Renal pelvis (tissue), 1 donor: ENCODE measurements at regions not wholly inside any gene's neighbourhood (a gene's known extent, or its start where the extent isn't known, plus 50 kb on each side); places are given as distances from the start of the nearest gene placed in this dataset.

ENCODE experiments used
- DNase-seq: peaks from one replicate; pipeline ENCODE4 v3.0.0-alpha.2; 2013

DNA sequence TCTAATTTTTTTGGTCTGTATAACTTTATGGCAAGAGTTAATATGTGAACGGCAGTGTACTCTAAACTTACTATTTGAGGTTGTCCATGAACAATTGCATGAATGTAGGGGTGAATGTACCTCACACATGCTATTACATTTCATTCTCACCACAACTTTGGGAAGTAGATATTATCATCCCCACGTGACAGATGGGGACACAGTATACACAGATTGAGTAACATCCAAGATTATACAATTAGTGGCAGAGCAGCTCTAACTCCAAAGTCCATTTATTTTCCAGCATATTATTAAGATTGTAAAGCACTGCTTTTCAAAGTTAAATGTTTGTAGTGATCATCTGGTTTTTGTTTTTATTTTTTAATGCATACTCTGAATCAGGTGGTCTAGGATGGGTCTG, 622.1 kb upstream of the ZEB2 start:
- DNase-seq, result no peak

DNA sequence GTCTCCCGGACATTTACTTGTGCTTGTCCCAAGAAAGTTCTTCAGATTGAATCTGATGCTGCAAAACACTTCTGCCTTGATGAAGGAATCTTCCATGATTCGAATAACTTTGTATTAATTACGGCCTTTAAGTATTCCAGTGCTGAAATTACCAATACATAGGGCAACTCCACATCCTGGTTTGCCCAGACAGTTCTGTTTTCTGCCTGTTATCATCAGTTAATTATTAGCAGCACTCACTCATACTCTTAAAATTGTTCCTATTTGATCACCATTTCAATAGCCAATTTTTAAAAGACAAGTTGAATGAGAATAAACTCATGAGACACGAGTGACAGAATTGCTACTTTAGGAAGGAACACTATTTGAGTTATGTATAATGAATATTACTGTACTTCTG, 620.7 kb upstream of the ZEB2 start:
- DNase-seq, result no peak

DNA sequence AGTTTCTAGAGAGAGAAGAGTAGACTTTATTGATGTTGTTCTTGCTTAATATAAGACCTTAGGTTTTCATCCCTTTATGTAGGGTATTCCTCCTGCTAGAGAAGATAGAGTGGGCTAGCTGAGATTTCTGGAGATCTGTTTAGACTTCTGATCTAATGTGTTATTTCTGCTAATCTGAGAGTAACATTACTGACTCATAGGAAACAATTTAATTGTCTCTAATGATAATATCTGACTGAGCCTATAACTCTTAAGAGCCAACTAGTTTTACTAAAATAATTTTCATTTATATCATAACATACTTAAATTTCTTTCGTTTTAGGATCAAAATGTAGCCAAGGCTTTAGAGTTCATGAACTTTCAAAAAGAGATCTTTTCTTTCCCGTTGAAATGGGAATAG, 618.7 kb upstream of the ZEB2 start:
- no peak for DNase-seq

DNA sequence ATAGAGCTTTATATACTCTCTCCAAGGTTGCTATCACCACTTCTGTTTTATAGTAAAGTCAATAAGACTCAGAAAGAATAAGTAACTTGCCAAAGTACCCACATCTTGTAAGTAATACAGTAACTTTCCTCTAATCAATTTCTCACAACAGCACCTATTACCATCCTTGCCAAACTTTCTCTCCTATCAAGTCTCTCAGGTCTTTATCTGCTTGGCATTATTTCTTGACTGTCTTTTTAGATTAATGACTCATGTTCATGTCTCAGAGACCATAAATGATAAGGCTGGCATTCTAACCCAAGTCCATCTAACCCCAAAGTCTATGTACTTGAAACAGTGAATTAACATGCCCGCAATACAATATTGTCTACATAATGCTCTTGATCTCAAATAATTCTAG, 618.0 kb upstream of the ZEB2 start:
- no peak for DNase-seq

DNA sequence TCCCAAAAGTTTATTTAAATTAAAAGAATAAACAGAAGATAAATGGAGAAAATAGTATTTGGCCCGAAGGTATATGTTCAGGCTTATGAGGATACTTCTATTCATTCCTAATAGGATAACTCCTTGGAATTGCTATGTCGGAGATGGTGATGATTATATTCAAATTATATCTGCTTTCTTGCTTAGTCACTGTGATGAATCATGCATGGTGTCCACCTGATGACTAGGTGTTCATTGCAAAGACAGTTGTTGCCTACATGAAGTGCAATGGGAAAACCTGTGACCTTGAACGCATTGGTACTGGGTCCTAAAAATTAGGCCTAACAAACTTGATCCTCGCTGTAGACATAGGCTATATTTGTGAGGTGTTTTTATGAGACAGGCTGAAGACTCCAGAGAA, 617.3 kb upstream of the ZEB2 start:
- DNase-seq, result no peak

DNA sequence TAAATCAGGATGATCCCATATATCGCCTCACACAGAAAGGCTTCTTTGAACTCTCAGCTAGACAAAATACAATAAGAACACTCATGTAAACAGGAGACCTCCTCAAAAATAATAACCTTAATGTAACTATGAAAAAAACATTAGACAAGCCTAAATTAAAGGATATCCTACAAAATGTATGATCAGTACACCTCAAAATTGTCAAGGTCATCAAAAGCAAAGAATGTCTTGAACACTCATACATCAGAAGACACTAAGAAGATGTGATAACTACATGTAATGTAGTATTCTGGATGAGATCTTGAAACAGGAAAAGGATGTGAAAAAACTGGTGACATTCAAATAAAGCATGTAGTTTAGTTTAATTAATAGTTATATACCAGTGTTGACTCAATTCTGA, 616.8 kb upstream of the ZEB2 start:
- no peak for DNase-seq

DNA sequence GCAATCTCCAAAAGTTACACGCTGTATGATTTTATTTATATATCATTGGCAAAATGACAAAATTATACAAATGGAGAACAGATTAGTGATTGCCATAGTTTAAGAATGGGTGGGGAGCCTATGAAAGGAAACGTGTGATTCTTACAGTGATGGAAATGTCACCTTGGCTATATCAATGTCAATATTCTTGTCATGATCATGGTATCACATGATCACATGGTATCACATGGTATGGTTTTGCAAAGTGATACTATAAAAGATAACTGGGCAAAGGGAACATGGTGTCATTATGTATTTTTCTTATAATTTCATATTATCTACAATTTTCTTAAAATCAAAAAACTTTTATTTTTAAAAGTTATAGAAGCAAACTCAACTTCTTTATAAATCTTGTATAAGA, 606.2 kb upstream of the ZEB2 start:
- no peak for DNase-seq

DNA sequence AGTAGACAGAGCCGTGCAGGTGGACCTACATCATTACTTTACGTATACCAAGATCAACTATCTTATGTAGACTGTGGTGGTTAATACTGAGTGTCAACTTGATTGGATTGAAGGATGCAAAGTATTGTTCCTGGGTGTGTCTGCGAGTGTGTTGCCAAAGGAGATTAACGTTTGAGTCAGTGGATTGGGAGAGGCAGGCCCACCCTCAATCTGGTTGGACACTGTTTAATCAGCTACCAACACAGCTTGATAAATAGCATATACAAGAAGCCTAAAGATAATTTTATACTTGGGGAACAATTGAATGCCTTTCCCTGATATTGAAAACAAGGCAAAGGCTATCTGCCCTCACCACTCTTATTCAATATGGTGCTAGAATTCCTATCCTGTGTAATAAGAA, 604.2 kb upstream of the ZEB2 start:
- no peak for DNase-seq

DNA sequence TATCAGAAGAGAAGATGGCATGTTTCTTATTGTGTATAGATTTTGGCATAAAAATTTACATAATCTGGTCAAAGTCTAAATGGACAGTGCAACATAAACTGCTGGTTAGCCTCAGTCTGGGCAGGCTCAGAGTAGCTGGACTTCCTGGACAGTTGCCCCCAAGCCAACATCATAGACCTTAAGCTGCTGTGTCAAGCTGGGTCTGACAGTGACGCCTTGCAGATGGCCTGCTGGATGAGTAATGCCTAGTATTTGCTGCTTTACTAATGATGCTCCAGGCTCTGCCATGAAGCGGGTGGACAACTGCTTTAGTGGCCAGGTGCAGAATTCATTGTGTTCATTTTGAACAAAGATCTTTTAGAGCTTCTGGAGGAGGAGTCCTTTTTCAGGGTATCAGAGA, 603.7 kb upstream of the ZEB2 start:
- DNase-seq, result no peak

DNA sequence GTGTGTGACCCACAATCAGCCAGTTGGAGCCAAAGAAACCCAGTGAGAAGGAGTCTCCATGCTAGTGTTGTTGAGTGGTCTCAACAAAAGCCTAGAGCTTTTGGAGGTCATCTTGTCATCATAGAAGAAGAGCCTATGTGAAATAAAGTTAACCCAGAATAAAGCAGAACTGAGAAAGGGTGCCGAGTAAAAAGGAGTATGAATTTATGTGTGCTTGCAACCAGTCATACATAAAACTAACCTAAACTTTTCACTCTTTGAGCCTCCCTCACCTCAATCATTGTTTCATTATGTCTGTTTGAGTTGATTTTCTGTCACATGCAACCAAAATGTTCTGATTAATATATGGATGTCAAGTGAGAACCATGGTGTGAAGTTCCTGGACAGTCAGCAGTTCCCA, 599.3 kb upstream of the ZEB2 start:
- DNase-seq, result no peak

DNA sequence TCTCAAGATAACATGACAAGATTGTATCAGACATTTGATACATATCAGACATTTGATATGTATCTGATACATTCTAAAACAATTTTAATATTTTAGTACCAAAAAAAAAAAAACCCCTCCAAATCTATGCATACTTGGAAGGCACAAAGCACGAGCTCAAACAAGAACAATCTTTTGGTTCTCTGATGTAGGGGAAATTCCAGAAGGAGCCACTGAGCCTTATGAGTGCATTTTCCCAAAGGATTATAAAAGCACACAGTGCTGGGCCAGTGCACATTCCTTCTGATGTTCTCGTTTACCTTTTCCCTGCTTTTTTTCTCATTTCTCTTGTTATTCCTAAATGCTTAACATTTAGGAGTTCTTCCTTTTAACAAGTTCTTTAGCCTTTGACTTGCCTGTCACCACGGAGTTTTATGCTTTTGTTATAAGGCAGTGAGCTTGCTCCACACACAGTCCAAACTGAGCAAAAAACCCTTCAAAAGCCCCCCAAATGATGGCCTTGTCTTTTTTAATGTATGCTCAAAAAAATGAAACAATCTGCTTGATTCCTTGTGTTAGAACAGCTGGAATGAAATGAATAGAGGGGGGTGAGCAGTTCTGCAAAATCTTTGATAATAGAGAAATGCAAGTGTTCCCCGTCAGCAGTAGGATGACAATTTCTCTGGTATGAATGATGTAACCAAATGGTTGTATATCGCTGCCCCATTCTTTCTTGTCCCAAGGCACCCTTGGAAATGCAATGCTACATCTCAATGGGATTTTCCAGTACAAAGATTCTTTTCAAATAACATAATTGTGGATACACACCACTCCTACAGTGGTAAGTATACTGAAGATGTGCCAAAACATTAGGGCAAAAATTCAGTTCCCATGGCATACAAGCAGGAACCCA, 597.2 kb upstream of the ZEB2 start:
- DNase-seq, result no peak

DNA sequence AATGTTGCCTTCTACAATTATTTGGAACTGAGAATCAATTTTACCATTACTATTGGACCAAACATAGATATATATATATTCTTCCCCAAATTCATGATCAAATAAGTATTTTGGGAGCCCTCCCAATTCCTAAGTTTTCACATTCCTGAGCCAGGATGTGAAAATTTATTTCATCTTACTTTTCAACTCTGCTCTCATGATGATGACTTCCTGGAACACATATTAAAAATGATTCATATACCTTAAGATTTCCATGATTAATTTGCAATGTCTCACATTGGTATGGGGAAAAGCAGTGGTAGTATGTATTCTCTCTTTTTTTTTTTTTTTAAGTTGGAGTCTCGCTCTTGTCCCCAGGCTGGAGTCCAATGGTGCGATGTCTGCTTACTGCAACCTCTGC, 596.1 kb upstream of the ZEB2 start:
- DNase-seq, result no peak

DNA sequence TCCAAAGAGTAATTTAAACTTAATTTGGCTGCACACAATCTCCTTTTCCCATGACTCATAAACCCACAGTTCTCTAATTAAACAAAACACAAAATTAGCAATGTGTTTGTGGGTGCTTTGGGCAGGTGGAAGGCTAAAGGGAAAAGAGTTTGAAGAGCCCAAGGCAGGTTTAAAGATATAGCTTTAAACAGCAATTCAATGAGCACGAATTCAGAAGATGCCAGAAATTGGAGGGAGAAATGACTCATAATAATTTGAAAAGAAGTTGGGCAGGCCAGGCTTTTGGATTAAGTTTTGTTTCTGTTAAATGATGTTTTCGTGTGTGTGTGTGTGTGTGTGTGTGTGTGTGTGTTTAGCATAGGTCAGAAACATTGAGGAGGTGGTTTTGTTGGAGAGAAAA, 594.8 kb upstream of the ZEB2 start:
- DNase-seq, result no peak

DNA sequence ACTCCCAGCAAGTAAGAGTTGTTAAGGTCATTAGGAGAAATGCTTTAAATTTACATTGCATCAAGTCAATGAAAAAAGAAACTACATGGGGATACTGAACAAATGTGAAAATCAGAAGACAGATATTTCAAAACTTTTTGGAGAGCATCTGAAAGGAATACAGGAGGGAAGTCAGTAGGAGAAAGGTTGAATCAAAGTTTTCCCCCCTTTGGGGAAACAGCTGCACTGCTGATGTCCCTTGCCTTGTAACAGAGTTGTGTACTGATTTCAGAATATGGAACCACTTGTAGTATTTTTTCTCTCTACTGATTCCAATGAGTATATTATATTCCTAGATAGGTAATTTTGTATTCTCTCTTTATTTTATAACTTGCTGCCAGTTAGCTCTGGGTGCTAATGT, 592.5 kb upstream of the ZEB2 start:
- DNase-seq, result no peak

DNA sequence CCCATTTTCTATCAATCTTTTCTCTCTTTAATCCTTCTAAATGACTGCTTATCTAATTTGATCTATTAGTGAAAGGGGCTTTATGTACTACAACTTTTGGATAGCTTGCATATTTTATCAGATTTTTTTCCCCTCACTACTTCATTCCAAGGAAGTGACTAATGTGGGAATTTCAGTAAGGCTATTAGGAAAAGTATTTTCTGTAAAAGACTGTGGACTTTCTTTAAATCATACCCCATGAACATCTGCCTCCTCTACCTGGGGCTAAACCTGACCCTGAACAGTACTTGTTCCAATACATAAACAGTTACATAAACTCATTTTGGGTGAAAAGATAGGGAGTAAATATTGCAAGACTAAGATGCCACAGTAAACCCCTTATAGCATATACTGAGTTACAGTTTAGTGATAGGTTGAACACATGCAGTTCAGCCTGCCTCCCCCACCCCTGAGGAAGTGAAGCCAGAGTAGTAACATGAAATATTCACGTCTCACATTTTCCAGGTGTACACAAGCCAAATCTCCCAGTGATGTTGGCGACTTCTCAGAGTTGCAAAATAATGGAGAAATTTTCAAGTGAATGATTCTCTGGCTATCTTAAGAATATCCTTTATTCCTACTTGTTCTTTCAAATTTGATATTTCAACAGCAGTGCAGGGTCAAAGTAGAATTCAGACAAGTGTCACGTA, 590.9 kb upstream of the ZEB2 start:
- no peak for DNase-seq

DNA sequence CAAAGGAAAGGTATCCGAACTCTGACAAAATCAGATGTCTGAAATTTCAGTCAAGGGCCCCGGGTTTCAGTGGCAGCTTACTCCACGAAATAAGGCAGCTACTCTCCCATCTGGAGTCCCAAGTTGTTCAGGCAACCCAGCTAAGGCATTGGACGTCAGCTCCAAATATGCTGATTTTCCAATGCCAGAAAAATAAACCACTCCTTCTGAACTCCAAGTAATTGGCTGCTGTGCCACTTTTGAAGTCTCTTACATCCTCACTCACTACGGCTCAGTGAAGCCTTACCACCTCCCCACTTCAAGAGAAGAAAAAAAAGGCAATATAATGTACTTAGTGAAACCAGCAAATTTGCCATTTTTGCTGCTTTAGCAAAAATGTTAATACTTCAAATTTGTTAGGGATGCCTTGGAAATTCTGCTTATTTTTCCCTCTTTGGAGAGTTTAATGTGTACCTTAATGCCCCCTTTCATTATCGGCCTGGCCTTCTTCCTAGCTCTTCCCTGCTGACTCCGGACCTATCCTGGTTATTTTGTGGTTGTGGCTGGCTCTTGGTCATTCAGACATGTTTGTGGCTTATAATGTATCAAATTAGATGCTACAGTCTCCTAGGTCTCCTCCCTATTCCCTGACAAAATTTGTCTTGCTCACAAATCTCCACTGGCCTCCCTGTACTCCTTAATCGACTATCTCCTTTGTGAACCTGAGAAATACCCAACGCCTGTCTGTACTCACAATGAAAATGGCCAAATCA, 589.2 kb upstream of the ZEB2 start:
- no peak for DNase-seq

DNA sequence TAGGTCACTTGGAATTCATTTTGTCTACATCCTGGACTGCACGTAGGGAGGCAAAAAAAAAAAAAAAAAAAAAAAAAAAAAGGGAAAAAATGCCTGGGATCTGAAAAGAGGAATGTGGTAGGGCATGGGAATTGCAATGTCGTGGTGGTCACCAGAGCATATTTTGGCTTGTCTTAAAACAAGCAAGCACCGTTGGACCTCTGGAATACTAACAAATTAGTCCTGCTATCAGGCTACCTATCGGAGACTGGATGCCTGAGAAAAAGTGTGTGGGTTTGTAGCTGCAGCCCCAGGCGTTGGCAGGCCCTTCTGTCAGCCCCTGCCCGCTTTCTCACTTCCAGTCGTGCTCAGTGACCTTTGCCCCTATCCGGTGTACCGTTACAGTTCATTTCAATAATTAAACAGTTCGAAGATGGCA, 588.5 kb upstream of the ZEB2 start:
- peak; percentile 42 for DNase-seq

DNA sequence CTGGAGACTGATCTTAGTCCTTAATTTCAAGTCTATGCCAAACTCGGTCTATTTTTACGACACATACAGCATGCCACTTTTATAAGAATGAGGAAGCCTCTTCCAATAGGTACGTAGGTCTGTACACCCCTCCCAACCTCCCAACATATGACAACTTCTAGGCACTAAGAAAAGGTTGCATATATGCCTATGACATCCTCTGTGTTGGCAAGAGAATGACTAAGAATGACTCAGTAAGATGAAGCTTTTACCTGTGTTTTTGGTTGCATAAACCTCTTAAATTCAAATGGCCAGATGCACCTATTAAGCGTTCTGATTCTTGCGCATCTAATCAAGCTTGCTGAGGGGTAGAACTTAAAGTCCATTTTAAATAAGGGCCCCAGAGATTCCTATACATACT, 586.4 kb upstream of the ZEB2 start:
- DNase-seq, result no peak

DNA sequence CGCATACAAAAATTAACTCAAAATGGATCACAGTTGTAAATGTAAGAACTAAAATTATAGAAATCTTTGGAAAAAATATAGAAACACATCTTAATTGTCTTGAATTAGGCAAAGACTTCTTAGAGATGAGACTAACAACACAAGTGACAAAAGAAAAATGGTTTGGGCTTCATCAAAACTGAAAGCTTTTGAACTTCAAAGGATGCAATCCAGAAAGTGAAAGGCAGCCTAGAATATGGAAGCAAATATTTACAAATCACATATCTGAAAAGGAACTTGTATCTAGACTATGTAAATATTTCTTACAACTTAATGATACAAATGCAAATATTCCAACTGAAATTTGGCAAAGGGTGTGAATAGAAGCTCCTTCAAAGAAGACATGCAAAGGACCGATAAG, 582.8 kb upstream of the ZEB2 start:
- no peak for DNase-seq

DNA sequence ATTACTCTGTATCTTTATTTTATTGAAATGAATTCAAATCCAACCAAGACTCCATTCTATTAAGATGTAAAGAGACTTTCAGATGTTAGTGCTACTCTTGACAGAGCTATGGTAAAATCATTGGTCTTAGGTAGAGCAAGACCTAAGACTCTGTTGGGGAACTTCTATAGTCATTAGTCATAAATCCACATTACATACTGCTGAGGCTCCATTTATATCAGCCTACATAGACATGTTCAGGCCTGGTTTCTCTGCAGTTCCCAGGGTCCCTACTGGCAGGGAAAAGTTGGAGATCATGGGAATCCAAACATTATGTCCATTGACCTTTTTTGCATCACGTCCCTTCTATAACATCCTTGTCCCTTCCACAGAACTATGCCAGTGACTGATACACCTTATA, 580.4 kb upstream of the ZEB2 start:
- DNase-seq, result no peak

DNA sequence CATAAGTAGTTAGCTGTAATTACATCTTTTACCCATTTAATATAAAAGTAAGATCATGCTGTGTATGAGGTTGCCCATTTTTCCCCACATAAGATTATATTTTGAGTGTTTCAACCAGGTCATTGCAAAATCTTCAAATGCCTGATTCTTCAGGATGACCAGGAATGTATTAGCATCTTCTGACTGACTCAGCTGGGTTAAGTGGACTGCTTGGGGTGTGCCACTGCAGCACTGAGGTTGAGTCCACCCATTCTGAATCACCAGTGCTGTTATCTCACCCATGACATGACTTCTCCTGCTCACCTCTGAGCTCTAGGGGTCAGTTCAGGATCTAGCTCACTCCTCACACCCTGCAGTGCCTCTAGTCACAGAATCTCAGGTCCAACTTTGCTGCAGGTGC, 576.7 kb upstream of the ZEB2 start:
- no peak for DNase-seq

DNA sequence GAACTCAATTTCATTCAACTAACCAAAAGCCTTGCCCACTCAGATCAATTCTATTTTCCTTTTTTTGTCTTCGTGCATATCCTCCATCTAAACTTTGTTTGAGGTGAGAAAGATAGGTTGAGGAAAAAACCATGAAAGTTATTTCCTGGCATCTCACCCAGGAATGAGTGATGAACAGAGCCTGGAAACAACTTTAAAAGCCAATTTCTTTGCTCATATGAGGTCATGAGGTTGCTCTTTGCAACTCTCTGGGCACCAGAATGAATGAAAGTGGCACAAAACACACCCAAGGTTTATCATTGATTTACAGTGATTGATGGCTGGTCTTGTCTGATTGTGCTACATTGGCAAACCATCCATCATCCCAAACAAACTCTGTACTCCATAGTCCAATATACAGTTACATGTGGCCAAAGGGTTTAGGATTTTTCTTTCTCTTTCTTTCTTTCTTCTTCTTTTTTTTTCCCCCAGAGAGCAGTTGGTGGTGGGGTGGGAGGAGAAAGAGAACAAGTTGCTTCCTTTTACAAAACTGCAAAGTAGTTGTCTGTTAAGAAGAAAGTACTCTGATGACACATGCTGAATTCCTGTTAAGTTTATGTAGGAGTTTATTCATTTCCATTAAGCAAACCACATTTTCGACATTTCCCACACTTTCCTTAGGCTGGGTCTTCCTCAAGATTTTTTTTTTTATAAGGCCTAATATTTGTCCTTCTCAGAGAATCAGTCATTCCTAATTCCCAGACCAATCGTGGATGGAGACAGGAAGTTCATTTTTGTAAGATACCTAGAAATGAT, 575.9 kb upstream of the ZEB2 start:
- DNase-seq, result no peak
